PC-3 (cell line): ENCODE measurements at regions not wholly inside any gene's neighbourhood (a gene's known extent, or its start where the extent isn't known, plus 50 kb on each side); places are given as distances from the start of the nearest gene placed in this dataset.

Source experiments
- ATAC-seq: fragments of 200-7000 bp; cut with Tn5 transposase; 2 replicates; pipeline ENCODE4 v1.9.1; 2020; ENCODE audit warnings: mild to moderate bottlenecking, moderate library complexity
- BruUV-seq: library from RNA; stranded (reverse); fragments of 400-500 nt; replicated peaks from 2 replicates; lab custom pipeline; 2021; lab: Mats Ljungman, UMichigan
- CTCF ChIA-PET: fragments of 300-600 bp; sonication (Branson Sonifier 250); formaldehyde crosslinking; loops from one replicate; lab custom pipeline; 2022; ENCODE audit warnings: antibody characterized with exemption; lab: Charles Lee
- POLR2A ChIA-PET: fragments of 300-600 bp; sonication (Branson Sonifier 250); formaldehyde crosslinking; loops from one replicate; lab custom pipeline; 2022; ENCODE audit warnings: antibody characterized with exemption; ENCODE audit not compliant: unreplicated experiment; lab: Charles Lee
- DNase-seq: peaks from one replicate; pipeline ENCODE4 v3.0.0-alpha.2; 2015
- H2AFZ ChIP-seq: fragments of 300-600 bp; sonication (generic); 2 replicates; pipeline ENCODE4 v1.6.0; 2016; ENCODE audit warnings: antibody characterized with exemption, low read length
- H3F3A ChIP-seq: fragments of 300-600 bp; sonication (generic); one replicate; pipeline ENCODE4 v1.6.0; 2017; ENCODE audit warnings: antibody characterized with exemption, low read length, control low read depth, mild to moderate bottlenecking; ENCODE audit not compliant: unreplicated experiment
- H3K27ac ChIP-seq: fragments of 300-600 bp; sonication (generic); 2 replicates; pipeline ENCODE4 v1.5.1; 2016; ENCODE audit warnings: mild to moderate bottlenecking, low read length
- H3K27me3 ChIP-seq: fragments of 300-600 bp; sonication (generic); 2 replicates; pipeline ENCODE4 v1.6.1; 2016; ENCODE audit warnings: low read length, mixed read lengths
- H3K36me3 ChIP-seq: fragments of 300-600 bp; sonication (generic); 2 replicates; pipeline ENCODE4 v1.6.1; 2016; ENCODE audit warnings: low read depth, mixed run types, low read length, mixed read lengths
- H3K4me1 ChIP-seq: fragments of 300-600 bp; sonication (generic); 2 replicates; pipeline ENCODE4 v1.5.1; 2016; ENCODE audit warnings: low read length; ENCODE audit not compliant: insufficient read depth
- H3K4me2 ChIP-seq: fragments of 300-600 bp; sonication (generic); 2 replicates; pipeline ENCODE4 v1.6.0; 2016; ENCODE audit warnings: low read length
- H3K4me3 ChIP-seq: fragments of 300-600 bp; sonication (generic); 2 replicates; pipeline ENCODE4 v1.5.1; 2016; ENCODE audit warnings: mild to moderate bottlenecking, low read length, mixed read lengths
- H3K79me2 ChIP-seq: fragments of 300-600 bp; sonication (generic); 2 replicates; pipeline ENCODE4 v1.6.1; 2017; ENCODE audit warnings: low read length, mixed read lengths
- H3K9ac ChIP-seq: fragments of 300-600 bp; sonication (generic); 2 replicates; pipeline ENCODE4 v1.6.0; 2016; ENCODE audit warnings: mild to moderate bottlenecking, low read length
- H3K9me2 ChIP-seq: fragments of 300-600 bp; sonication (generic); replicated peaks from 2 replicates; pipeline ENCODE4 v1.6.1; 2016; ENCODE audit warnings: mixed run types, low read length, mixed read lengths
- H3K9me3 ChIP-seq: fragments of 300-600 bp; sonication (generic); 2 replicates; pipeline ENCODE4 v1.6.1; 2016; ENCODE audit warnings: low read length, mixed read lengths
- H4K20me1 ChIP-seq: fragments of 300-600 bp; sonication (generic); 2 replicates; pipeline ENCODE4 v1.6.1; 2016; ENCODE audit warnings: low read length, mixed read lengths
- EZH2 ChIP-seq: fragments of 300-600 bp; sonication (generic); IDR thresholded peaks from one replicate; pipeline ENCODE4 v1.6.1; 2017; ENCODE audit warnings: antibody characterized with exemption, mild to moderate bottlenecking, low read length; ENCODE audit not compliant: unreplicated experiment
- EZH2phosphoT487 ChIP-seq: fragments of 300-600 bp; sonication (generic); IDR thresholded peaks from 2 replicates; pipeline ENCODE4 v1.6.1; 2018; ENCODE audit warnings: mild to moderate bottlenecking, antibody characterized with exemption, low read length, borderline replicate concordance
- intact Hi-C: fragments of 100-400 bp; cut with micrococcal nuclease; formaldehyde crosslinking; loops from 2 replicates; pipeline ENCODE4 v1.9.0; 2023
- TF ChIP-seq, protein P1 (sequence below): fragments of 300-600 bp; sonication (generic); conservative IDR thresholded peaks from 2 replicates; pipeline ENCODE4 v1.5.1; 2017; ENCODE audit warnings: antibody characterized with exemption, low read depth, mild to moderate bottlenecking, low read length

- no peak overlapping the region for H3K4me2 ChIP-seq
- H4K20me1 ChIP-seq: no peaks in the 10 kb centered on the region
- intact Hi-C loops: no loop called here
- CTCF ChIA-PET: no interaction called here
- no peak overlapping the region for H2AFZ ChIP-seq
- BruUV-seq: no TSS peak
- H3K9ac ChIP-seq: no peak overlapping the region
- H3K4me3 ChIP-seq: no peak overlapping the region
- no peak overlapping the region for H3K27ac ChIP-seq
- H3K36me3 ChIP-seq: no peaks in the 10 kb centered on the region
- DNase-seq (no peak), ATAC-seq (no peak)
- TF ChIP-seq EZH2: no peak
- TF ChIP-seq, protein P1, sequence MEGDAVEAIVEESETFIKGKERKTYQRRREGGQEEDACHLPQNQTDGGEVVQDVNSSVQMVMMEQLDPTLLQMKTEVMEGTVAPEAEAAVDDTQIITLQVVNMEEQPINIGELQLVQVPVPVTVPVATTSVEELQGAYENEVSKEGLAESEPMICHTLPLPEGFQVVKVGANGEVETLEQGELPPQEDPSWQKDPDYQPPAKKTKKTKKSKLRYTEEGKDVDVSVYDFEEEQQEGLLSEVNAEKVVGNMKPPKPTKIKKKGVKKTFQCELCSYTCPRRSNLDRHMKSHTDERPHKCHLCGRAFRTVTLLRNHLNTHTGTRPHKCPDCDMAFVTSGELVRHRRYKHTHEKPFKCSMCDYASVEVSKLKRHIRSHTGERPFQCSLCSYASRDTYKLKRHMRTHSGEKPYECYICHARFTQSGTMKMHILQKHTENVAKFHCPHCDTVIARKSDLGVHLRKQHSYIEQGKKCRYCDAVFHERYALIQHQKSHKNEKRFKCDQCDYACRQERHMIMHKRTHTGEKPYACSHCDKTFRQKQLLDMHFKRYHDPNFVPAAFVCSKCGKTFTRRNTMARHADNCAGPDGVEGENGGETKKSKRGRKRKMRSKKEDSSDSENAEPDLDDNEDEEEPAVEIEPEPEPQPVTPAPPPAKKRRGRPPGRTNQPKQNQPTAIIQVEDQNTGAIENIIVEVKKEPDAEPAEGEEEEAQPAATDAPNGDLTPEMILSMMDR: no peak
- no peak for TF ChIP-seq EZH2phosphoT487
- H3K4me1 ChIP-seq: no peaks in the 10 kb centered on the region
- POLR2A ChIA-PET: no interaction called here
- H3K9me2 ChIP-seq: no peaks in the 10 kb centered on the region
- H3F3A ChIP-seq: no peaks in the 10 kb centered on the region
- no peaks in the 10 kb centered on the region for H3K79me2 ChIP-seq
- peaks cover 40% of the 10 kb centered on the region for H3K27me3 ChIP-seq
- H3K9me3 ChIP-seq: no peaks in the 10 kb centered on the region
Observed at GRCh38 chr7:132681951-132682350, 105.7 kb upstream of the PLXNA4 start.

DNA sequence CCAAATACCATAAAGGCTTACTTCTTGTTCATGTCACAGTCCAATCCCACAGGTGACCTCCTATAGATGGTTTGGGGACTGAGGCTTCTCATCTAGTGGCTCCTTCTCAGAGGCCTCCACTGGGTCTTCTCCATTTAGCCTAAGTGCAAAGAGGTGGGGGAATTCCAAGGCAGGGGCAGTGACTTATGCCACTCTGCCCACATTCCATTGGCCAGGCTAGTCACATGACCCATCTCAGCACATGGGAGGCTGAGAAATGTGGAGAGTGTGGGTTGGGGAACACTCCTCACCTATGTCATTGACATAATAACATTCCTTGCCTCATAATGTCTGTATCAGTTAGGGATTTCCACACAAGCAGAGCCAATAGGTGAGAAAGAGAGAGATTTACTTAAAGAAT is 104.3 kb upstream of the PLXNA4 start:
- POLR2A ChIA-PET: no interaction called here
- H3K4me2 ChIP-seq: no peak overlapping the region
- H3K79me2 ChIP-seq: no peaks in the 10 kb centered on the region
- CTCF ChIA-PET: no interaction called here
- no peaks in the 10 kb centered on the region for H3F3A ChIP-seq
- H3K9ac ChIP-seq: no peak overlapping the region
- no peaks in the 10 kb centered on the region for H3K36me3 ChIP-seq
- no peaks in the 10 kb centered on the region for H3K9me3 ChIP-seq
- no TSS peak for BruUV-seq
- H3K27ac ChIP-seq: no peak overlapping the region
- H4K20me1 ChIP-seq: no peaks in the 10 kb centered on the region
- H3K4me3 ChIP-seq: no peak overlapping the region
- no peaks in the 10 kb centered on the region for H3K9me2 ChIP-seq
- DNase-seq: no peak
- H3K4me1 ChIP-seq: no peaks in the 10 kb centered on the region
- intact Hi-C loops: no loop called here
- H3K27me3 ChIP-seq: peaks cover 35% of the 10 kb centered on the region; the same call in 1 of the 2 replicates
- no peak for ATAC-seq
- TF ChIP-seq EZH2phosphoT487 (no peak), EZH2 (no peak)
- TF ChIP-seq, protein P1: no peak
- H2AFZ ChIP-seq: no peak overlapping the region

DNA sequence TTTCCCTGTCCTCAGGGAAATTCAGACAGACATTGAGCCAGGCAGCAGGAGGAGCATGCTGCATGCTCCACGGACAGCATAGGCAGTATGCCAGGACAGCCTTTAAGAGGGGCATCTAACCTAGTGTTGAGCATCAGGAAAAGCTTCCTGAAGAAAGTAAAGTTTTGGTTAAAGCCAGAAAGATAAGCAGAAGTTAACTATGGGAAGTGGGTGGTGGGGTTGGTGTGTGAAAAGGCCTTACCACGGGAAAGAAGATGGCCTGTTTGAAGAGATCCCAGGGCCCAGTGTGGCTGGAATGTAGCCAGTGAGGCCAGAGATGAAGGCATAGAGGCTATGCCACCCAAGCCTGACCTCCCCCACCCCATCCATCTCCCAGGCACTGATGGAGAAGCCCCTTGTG is 102.4 kb upstream of the PLXNA4 start:
- TF ChIP-seq, protein P1: no peak
- TF ChIP-seq EZH2phosphoT487: no peak
- TF ChIP-seq EZH2: no peak
- no TSS peak for BruUV-seq
- ChIA-PET POLR2A (no interaction called here), CTCF (no interaction called here)
- Histone ChIP-seq H3K36me3 (no peaks in the 10 kb centered on the region), H3K27me3 (peaks cover 30% of the 10 kb centered on the region; the same call in 1 of the 2 replicates), H3K79me2 (no peaks in the 10 kb centered on the region), H3K9me2 (no peaks in the 10 kb centered on the region), H2AFZ (no peak overlapping the region), H3K4me1 (no peaks in the 10 kb centered on the region), H3K4me3 (no peak overlapping the region), H4K20me1 (no peaks in the 10 kb centered on the region), H3K4me2 (no peak overlapping the region), H3K9ac (no peak overlapping the region), H3F3A (no peaks in the 10 kb centered on the region), H3K27ac (no peak overlapping the region), H3K9me3 (no peaks in the 10 kb centered on the region)
- ATAC-seq (no peak), DNase-seq (no peak)
- intact Hi-C loops: no loop called here
